CD14-positive monocyte (primary cell): ENCODE measurements at regions not wholly inside any gene's neighbourhood (a gene's known extent, or its start where the extent isn't known, plus 50 kb on each side); places are given as distances from the start of the nearest gene placed in this dataset.

Experiments used
- DNase-seq, 3 donors: peaks; one replicate each; pipeline ENCODE4 v3.0.0-alpha.2; 2011 to 2022
- H2AFZ ChIP-seq: 2 replicates; pipeline ENCODE4 v1.6.0; 2012; ENCODE audit warnings: mild to moderate bottlenecking, low read depth, low read length, inconsistent platforms; ENCODE audit not compliant: insufficient read depth, poor library complexity, severe bottlenecking
- H3K27ac ChIP-seq, 2 donors: 1 replicate in 1 of 2; 2 replicates in 1 of 2; pipeline ENCODE4 v1.5.1; 2012 to 2013; ENCODE audit warnings: low read length in 2 of 2, control low read depth in 1 of 2, inconsistent platforms in 1 of 2, low read depth in 1 of 2, mild to moderate bottlenecking in 1 of 2
- H3K27me3 ChIP-seq, 2 donors: one replicate each; pipeline versions ENCODE4 v1.6.0 to v1.6.1; 2011 to 2013; ENCODE audit warnings: low read length in 2 of 2; ENCODE audit not compliant: control insufficient read depth in 2 of 2, insufficient read depth in 2 of 2
- H3K36me3 ChIP-seq, 2 donors: replicated peaks in 1 of 2; 1 replicate in 1 of 2; 2 replicates in 1 of 2; pipeline versions ENCODE4 v1.5.1 to v1.6.1; 2012 to 2013; ENCODE audit warnings: low read length in 2 of 2, control low read depth in 1 of 2, inconsistent platforms in 1 of 2, mild to moderate bottlenecking in 1 of 2; ENCODE audit not compliant: insufficient read depth in 2 of 2, control insufficient read depth in 1 of 2
- H3K4me1 ChIP-seq, 2 donors: 1 replicate in 1 of 2; 2 replicates in 1 of 2; pipeline versions ENCODE4 v1.5.1 to v1.6.1; 2012 to 2013; ENCODE audit warnings: low read length in 2 of 2, control low read depth in 1 of 2, inconsistent platforms in 1 of 2, mild to moderate bottlenecking in 1 of 2, moderate library complexity in 1 of 2; ENCODE audit not compliant: insufficient read depth in 2 of 2, control insufficient read depth in 1 of 2
- H3K4me2 ChIP-seq: replicated peaks from 2 replicates; pipeline ENCODE3; 2012; ENCODE audit warnings: low read length, moderate library complexity, mild to moderate bottlenecking; ENCODE audit not compliant: poor library complexity, severe bottlenecking; ENCODE audit errors: extremely low read depth
- H3K4me3 ChIP-seq, 3 experiments: fragments of 200-600 bp in 1 of 3; sonication (generic) in 1 of 3; replicated peaks in 1 of 3; 1 replicate in 2 of 3; 2 replicates in 1 of 3; pipeline ENCODE4 v1.5.1; 2011 to 2013; ENCODE audit warnings: low read length in 3 of 3, mild to moderate bottlenecking in 3 of 3, control low read depth in 2 of 3, low read depth in 2 of 3, inconsistent platforms in 1 of 3, moderate library complexity in 1 of 3
- H3K79me2 ChIP-seq: 2 replicates; pipeline ENCODE4 v1.6.0; 2012; ENCODE audit warnings: mild to moderate bottlenecking, control low read depth, inconsistent platforms, low read length, moderate library complexity; ENCODE audit not compliant: insufficient read depth
- H3K9ac ChIP-seq: 2 replicates; pipeline ENCODE4 v1.6.0; 2017; ENCODE audit warnings: low read length, mild to moderate bottlenecking; ENCODE audit not compliant: insufficient read depth, poor library complexity, severe bottlenecking
- H3K9me3 ChIP-seq, 2 donors: replicated peaks in 1 of 2; 1 replicate in 1 of 2; 2 replicates in 1 of 2; pipeline versions ENCODE4 v1.5.1 to v1.6.1; 2012 to 2013; ENCODE audit warnings: low read length in 2 of 2, control low read depth in 1 of 2; ENCODE audit not compliant: control insufficient read depth in 1 of 2, insufficient read depth in 1 of 2
- H4K20me1 ChIP-seq: 2 replicates; pipeline ENCODE4 v1.6.0; 2012; ENCODE audit warnings: mild to moderate bottlenecking, low read length, control low read depth, moderate library complexity; ENCODE audit not compliant: insufficient read depth
- H3K27ac Mint-ChIP-seq, 7 donors: one replicate each; pipeline ENCODE4 v1.8.0; 2020; ENCODE audit warnings: mild to moderate bottlenecking in 7 of 7, mixed read lengths in 7 of 7, moderate library complexity in 6 of 7, inconsistent platforms in 2 of 7
- H3K27me3 Mint-ChIP-seq, 3 donors: one replicate each; pipeline ENCODE4 v1.8.0; 2021 to 2022; ENCODE audit warnings: low read depth in 3 of 3, mild to moderate bottlenecking in 3 of 3, mixed read lengths in 3 of 3, moderate library complexity in 3 of 3, inconsistent platforms in 1 of 3
- H3K36me3 Mint-ChIP-seq, 2 donors: one replicate each; pipeline ENCODE4 v1.8.0; 2020; ENCODE audit warnings: mixed read lengths in 2 of 2, inconsistent platforms in 1 of 2, mild to moderate bottlenecking in 1 of 2
- H3K4me1 Mint-ChIP-seq: one replicate; pipeline ENCODE4 v1.8.0; 2020; ENCODE audit warnings: mild to moderate bottlenecking, mixed read lengths
- H3K4me3 Mint-ChIP-seq, 2 donors: one replicate each; pipeline ENCODE4 v1.8.0; 2020; ENCODE audit warnings: mild to moderate bottlenecking in 2 of 2, mixed read lengths in 2 of 2, moderate library complexity in 1 of 2
- H3K9me3 Mint-ChIP-seq, 7 donors: one replicate each; pipeline ENCODE4 v1.8.0; 2020 to 2022; ENCODE audit warnings: mixed read lengths in 7 of 7, mild to moderate bottlenecking in 6 of 7, moderate library complexity in 6 of 7, inconsistent platforms in 2 of 7
- CTCF ChIP-seq: fragments of 200-600 bp; IDR thresholded peaks from one replicate; pipeline ENCODE4 v1.8.0; 2022; ENCODE audit warnings: antibody characterized with exemption, mild to moderate bottlenecking
- WGBS: methylation state at CpG from one replicate; pipeline ENCODE4 v1.1.5; 2013; ENCODE audit warnings: missing lambda C conversion rate; ENCODE audit not compliant: insufficient coverage; 5-methylcytosine and 5-hydroxymethylcytosine counted together
- intact Hi-C, 2 donors: fragments of 100-400 bp; cut with micrococcal nuclease; formaldehyde crosslinking; loops; one replicate each; pipeline versions ENCODE4 v1.15.0 to v1.15.1; 2023

- Mint-ChIP-seq H3K27ac (no peak overlapping the region), H3K4me1 (no peaks in the 10 kb centered on the region)
Measured at GRCh38 chr2:133951209-133951608, 302.7 kb upstream of the MGAT5 start.

GRCh38 chr2:133952420-133952819, 301.5 kb upstream of the MGAT5 start:
- H3K4me2 ChIP-seq, result no peak overlapping the region
- Mint-ChIP-seq H3K36me3 (no peaks in the 10 kb centered on the region), H3K4me3 (no peak overlapping the region), H3K9me3 (peaks cover 0 to 5% (median 1%) of the 10 kb centered on the region in 7 donors), H3K27ac (no peak overlapping the region), H3K27me3 (peaks cover 3 to 11% (median 7%) of the 10 kb centered on the region in 3 donors), H3K4me1 (no peaks in the 10 kb centered on the region)
- H3K9ac ChIP-seq, result no peak overlapping the region
- H4K20me1 ChIP-seq, result no peaks in the 10 kb centered on the region
- no peaks in the 10 kb centered on the region for H3K36me3 ChIP-seq
- intact Hi-C loops, result no loop called here
- no peak for DNase-seq
- TF ChIP-seq CTCF, result no peak
- H3K4me3 ChIP-seq, result no peak overlapping the region
- no peaks in the 10 kb centered on the region for H3K9me3 ChIP-seq
- H3K4me1 ChIP-seq, result no peaks in the 10 kb centered on the region
- H3K27ac ChIP-seq, result no peak overlapping the region
- H3K27me3 ChIP-seq, result no peaks in the 10 kb centered on the region
- H2AFZ ChIP-seq, result no peak overlapping the region
- no CpG with 5 or more reads among the region's 2 CpGs for WGBS
- H3K79me2 ChIP-seq, result no peaks in the 10 kb centered on the region

More at GRCh38 chr2:133951209-133951608, 302.7 kb upstream of the MGAT5 start:
- no peak for DNase-seq
- no peaks in the 10 kb centered on the region for H3K9me3 ChIP-seq
- H3K27ac ChIP-seq, result no peak overlapping the region
- no peak overlapping the region for H3K9ac ChIP-seq
- no peaks in the 10 kb centered on the region for H3K36me3 Mint-ChIP-seq
- no peaks in the 10 kb centered on the region for H3K4me1 ChIP-seq
- intact Hi-C loops, result no loop called here
- no peak for TF ChIP-seq CTCF
- no peaks in the 10 kb centered on the region for H3K79me2 ChIP-seq
- peaks cover 0 to 5% (median 0%) of the 10 kb centered on the region in 7 donors for H3K9me3 Mint-ChIP-seq
- H4K20me1 ChIP-seq, result no peaks in the 10 kb centered on the region
- 86% methylated on average over 1 of the region's 1 CpG for WGBS
- no peak overlapping the region for H3K4me3 ChIP-seq
- no peak overlapping the region for H3K4me2 ChIP-seq
- no peaks in the 10 kb centered on the region for H3K27me3 ChIP-seq
- H3K4me3 Mint-ChIP-seq, result no peak overlapping the region
- H2AFZ ChIP-seq, result no peak overlapping the region
- H3K36me3 ChIP-seq, result no peaks in the 10 kb centered on the region
- H3K27me3 Mint-ChIP-seq, result peaks cover 2 to 7% (median 3%) of the 10 kb centered on the region in 3 donors
